ENCODE measurements at regions not wholly inside any gene's neighbourhood (a gene's known extent, or its start where the extent isn't known, plus 50 kb on each side); places are given as distances from the start of the nearest gene placed in this dataset.

DNA sequence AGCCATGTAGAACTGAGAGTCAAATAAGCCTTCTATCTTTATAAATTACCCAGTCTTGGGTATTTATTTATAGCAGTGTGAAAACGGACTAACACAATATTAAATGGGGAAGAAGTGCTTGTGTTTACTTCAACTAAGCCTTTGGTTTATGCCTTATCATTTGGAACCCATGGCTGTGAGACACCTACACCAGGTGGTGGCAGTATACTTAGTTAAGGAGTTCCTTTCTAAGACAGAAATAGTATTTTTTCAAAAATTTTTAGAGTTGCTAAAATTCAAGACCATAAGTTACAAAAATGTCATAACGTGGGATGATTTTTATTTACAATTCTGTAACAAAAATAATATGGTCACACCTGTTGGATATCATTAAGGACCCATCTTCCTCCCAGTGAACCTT is 354.5 kb upstream of the SOX14 start:
- H2AFZ ChIP-seq (ENCODE audit: insufficient read depth, low read depth, low read length, poor library complexity, severe bottlenecking) = no peak overlapping the region
- no peak overlapping the region for H3K4me2 ChIP-seq (replicated peaks; ENCODE audit: extremely low read depth, low read length, poor library complexity, severe bottlenecking)
- H3K9me3 Mint-ChIP-seq = peaks cover 0 to 14% (median 6%) of the 10 kb centered on the region in 7 donors
- no peak overlapping the region for H3K4me3 ChIP-seq (replicated peaks in 1 of 3; ENCODE audit: low read depth in 2 of 3, low read length in 3 of 3)
- DNase-seq = no peak
- no peak overlapping the region for H3K27ac Mint-ChIP-seq
- peaks cover 6% of the 10 kb centered on the region in 2 donors for H3K9me3 ChIP-seq (replicated peaks in 1 of 2; ENCODE audit: control insufficient read depth in 1 of 2, insufficient read depth in 1 of 2, low read length in 2 of 2)
- intact Hi-C loops (cut with micrococcal nuclease) = no loop called here
- no peaks in the 10 kb centered on the region for H3K36me3 ChIP-seq (replicated peaks in 1 of 2; ENCODE audit: control insufficient read depth in 1 of 2, insufficient read depth in 2 of 2, low read length in 2 of 2)
- no CpG with 5 or more reads among the region's 2 CpGs for WGBS (ENCODE audit: insufficient coverage)
- H3K4me1 Mint-ChIP-seq = no peaks in the 10 kb centered on the region
- H3K79me2 ChIP-seq (ENCODE audit: insufficient read depth, low read length) = no peaks in the 10 kb centered on the region
- H3K27me3 Mint-ChIP-seq (ENCODE audit: low read depth in 3 of 3) = no peaks in the 10 kb centered on the region
- no peaks in the 10 kb centered on the region for H3K27me3 ChIP-seq (ENCODE audit: control insufficient read depth in 2 of 2, insufficient read depth in 2 of 2, low read length in 2 of 2)
- H4K20me1 ChIP-seq (ENCODE audit: insufficient read depth, low read length) = no peaks in the 10 kb centered on the region
- no peaks in the 10 kb centered on the region for H3K4me1 ChIP-seq (ENCODE audit: control insufficient read depth in 1 of 2, insufficient read depth in 2 of 2, low read length in 2 of 2)
- no peaks in the 10 kb centered on the region for H3K36me3 Mint-ChIP-seq
- H3K4me3 Mint-ChIP-seq = no peak overlapping the region
- H3K9ac ChIP-seq (ENCODE audit: insufficient read depth, low read length, poor library complexity, severe bottlenecking) = no peak overlapping the region
- no peak for TF ChIP-seq CTCF (IDR thresholded peaks at IDR 0.05)
- no peak overlapping the region for H3K27ac ChIP-seq (ENCODE audit: low read depth in 1 of 2, low read length in 2 of 2)

- Histone ChIP-seq H3K9ac (ENCODE audit: insufficient read depth, low read length, poor library complexity, severe bottlenecking) (no peak overlapping the region), H3K4me2 (replicated peaks; ENCODE audit: extremely low read depth, low read length, poor library complexity, severe bottlenecking) (no peak overlapping the region), H3K27me3 (ENCODE audit: control insufficient read depth in 2 of 2, insufficient read depth in 2 of 2, low read length in 2 of 2) (no peaks in the 10 kb centered on the region), H3K27ac (ENCODE audit: low read depth in 1 of 2, low read length in 2 of 2) (no peak overlapping the region), H3K36me3 (replicated peaks in 1 of 2; ENCODE audit: control insufficient read depth in 1 of 2, insufficient read depth in 2 of 2, low read length in 2 of 2) (no peaks in the 10 kb centered on the region), H2AFZ (ENCODE audit: insufficient read depth, low read depth, low read length, poor library complexity, severe bottlenecking) (no peak overlapping the region), H4K20me1 (ENCODE audit: insufficient read depth, low read length) (no peaks in the 10 kb centered on the region), H3K79me2 (ENCODE audit: insufficient read depth, low read length) (no peaks in the 10 kb centered on the region), H3K4me1 (ENCODE audit: control insufficient read depth in 1 of 2, insufficient read depth in 2 of 2, low read length in 2 of 2) (no peaks in the 10 kb centered on the region), H3K4me3 (replicated peaks in 1 of 3; ENCODE audit: low read depth in 2 of 3, low read length in 3 of 3) (no peak overlapping the region), H3K9me3 (replicated peaks in 1 of 2; ENCODE audit: control insufficient read depth in 1 of 2, insufficient read depth in 1 of 2, low read length in 2 of 2) (peaks cover 6% of the 10 kb centered on the region in 2 donors)
- Mint-ChIP-seq H3K27ac (no peak overlapping the region), H3K36me3 (no peaks in the 10 kb centered on the region), H3K9me3 (peaks cover 0 to 15% (median 6%) of the 10 kb centered on the region in 7 donors), H3K4me1 (no peaks in the 10 kb centered on the region), H3K27me3 (ENCODE audit: low read depth in 3 of 3) (no peaks in the 10 kb centered on the region), H3K4me3 (no peak overlapping the region)
- no peak for TF ChIP-seq CTCF (IDR thresholded peaks at IDR 0.05)
- WGBS (ENCODE audit: insufficient coverage) = no CpG with 5 or more reads among the region's 1 CpG
- DNase-seq = no peak
- intact Hi-C loops (cut with micrococcal nuclease) = no loop called here
These were observed 354.1 kb upstream of the SOX14 start for GRCh38 chr3:137410028-137410427.

All from CD14-positive monocyte (primary cell).